ENCODE measurements at regions not wholly inside any gene's neighbourhood (a gene's known extent, or its start where the extent isn't known, plus 50 kb on each side); places are given as distances from the start of the nearest gene placed in this dataset.

DNA sequence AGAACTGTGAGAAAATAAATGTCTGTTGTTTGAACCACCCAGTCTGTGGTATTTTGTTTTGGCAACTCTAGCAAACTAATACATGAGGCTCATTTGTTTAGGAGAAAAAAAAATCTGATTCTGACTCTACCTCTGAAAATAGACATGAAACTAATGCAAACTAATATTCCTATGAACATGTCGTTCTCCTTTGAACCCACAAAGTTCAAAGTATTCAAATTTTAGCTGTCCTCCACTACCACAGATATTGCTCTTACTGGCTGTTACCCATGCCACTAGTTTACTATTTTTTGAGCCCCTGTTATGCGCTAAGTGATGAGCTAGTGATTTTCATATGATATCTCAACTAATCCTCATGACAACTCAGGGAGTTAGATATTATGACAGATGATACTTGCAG lies 58.8 kb upstream of the ZNF804B start:
- no peaks in the 10 kb centered on the region for H3K9me3 ChIP-seq (ENCODE audit: control insufficient read depth in 2 of 2, low read length in 2 of 2)
- H3K4me3 Mint-ChIP-seq, result no peak overlapping the region

GRCh38 chr7:88694207-88694606 lies 65.3 kb upstream of the ZNF804B start:
- peaks cover 0 to 6% (median 0%) of the 10 kb centered on the region in 7 donors for H3K9me3 Mint-ChIP-seq
- H3K36me3 Mint-ChIP-seq, result no peaks in the 10 kb centered on the region
- no peaks in the 10 kb centered on the region for H3K36me3 ChIP-seq (ENCODE audit: control insufficient read depth, insufficient read depth, low read length)
- H3K4me3 ChIP-seq (ENCODE audit: low read depth, low read length), result no peak overlapping the region
- ATAC-seq (ENCODE audit: low read depth in 2 of 2) (no peak), DNase-seq (no peak)
- H3K9me3 ChIP-seq (ENCODE audit: control insufficient read depth in 2 of 2, low read length in 2 of 2), result no peaks in the 10 kb centered on the region
- H3K4me3 Mint-ChIP-seq, result no peak overlapping the region
- H3K27ac Mint-ChIP-seq, result no peak overlapping the region
- no peaks in the 10 kb centered on the region for H3K27me3 Mint-ChIP-seq
- no peak overlapping the region for H3K27ac ChIP-seq (ENCODE audit: insufficient read depth, low read length, poor library complexity, severe bottlenecking)
- no peaks in the 10 kb centered on the region for H3K4me1 Mint-ChIP-seq
- no peaks in the 10 kb centered on the region for H3K27me3 ChIP-seq (ENCODE audit: control insufficient read depth, insufficient read depth, low read length)
- no peaks in the 10 kb centered on the region for H3K4me1 ChIP-seq (ENCODE audit: control insufficient read depth, insufficient read depth, low read length, poor library complexity, severe bottlenecking)

More for the DNA sequence above, 58.8 kb upstream of the ZNF804B start:
- Histone ChIP-seq H3K4me1 (ENCODE audit: control insufficient read depth, insufficient read depth, low read length, poor library complexity, severe bottlenecking) (no peaks in the 10 kb centered on the region), H3K27ac (ENCODE audit: insufficient read depth, low read length, poor library complexity, severe bottlenecking) (no peak overlapping the region), H3K4me3 (ENCODE audit: low read depth, low read length) (no peak overlapping the region), H3K36me3 (ENCODE audit: control insufficient read depth, insufficient read depth, low read length) (no peaks in the 10 kb centered on the region), H3K27me3 (ENCODE audit: control insufficient read depth, insufficient read depth, low read length) (no peaks in the 10 kb centered on the region)
- ATAC-seq (ENCODE audit: low read depth in 2 of 2) (no peak), DNase-seq (no peak)
- H3K9me3 Mint-ChIP-seq, result peaks cover 0 to 10% (median 0%) of the 10 kb centered on the region in 7 donors
- no peaks in the 10 kb centered on the region for H3K36me3 Mint-ChIP-seq
- no peaks in the 10 kb centered on the region for H3K27me3 Mint-ChIP-seq
- H3K4me1 Mint-ChIP-seq, result no peaks in the 10 kb centered on the region
- H3K27ac Mint-ChIP-seq, result no peak overlapping the region

DNA sequence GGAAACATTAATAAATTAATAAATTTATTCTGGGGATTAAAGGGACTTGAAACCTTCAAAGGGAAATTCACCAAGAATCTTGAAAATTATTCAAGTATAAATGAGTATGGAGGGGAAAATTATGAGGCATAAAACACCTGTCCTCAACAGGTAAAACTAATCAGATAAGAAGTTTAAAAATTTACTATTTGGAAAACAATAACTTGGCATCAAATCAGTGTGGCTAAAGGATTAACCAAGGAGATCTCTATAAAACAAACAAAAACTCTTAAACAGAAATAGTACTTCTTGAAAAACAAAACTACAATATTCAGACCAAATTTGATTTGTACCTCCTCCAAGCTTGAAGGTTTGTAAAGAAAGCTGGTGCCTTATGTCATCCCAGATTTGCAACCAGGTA lies 66.4 kb upstream of the ZNF804B start:
- H3K4me1 Mint-ChIP-seq, result no peaks in the 10 kb centered on the region
- no peaks in the 10 kb centered on the region for H3K36me3 Mint-ChIP-seq
- H3K27me3 ChIP-seq (ENCODE audit: control insufficient read depth, insufficient read depth, low read length), result no peaks in the 10 kb centered on the region
- H3K4me3 Mint-ChIP-seq, result no peak overlapping the region
- no peak overlapping the region for H3K27ac ChIP-seq (ENCODE audit: insufficient read depth, low read length, poor library complexity, severe bottlenecking)
- no peaks in the 10 kb centered on the region for H3K9me3 ChIP-seq (ENCODE audit: control insufficient read depth in 2 of 2, low read length in 2 of 2)
- peaks cover 0 to 2% (median 0%) of the 10 kb centered on the region in 7 donors for H3K9me3 Mint-ChIP-seq
- DNase-seq, result no peak
- H3K4me3 ChIP-seq (ENCODE audit: low read depth, low read length), result no peak overlapping the region
- no peaks in the 10 kb centered on the region for H3K36me3 ChIP-seq (ENCODE audit: control insufficient read depth, insufficient read depth, low read length)
- no peaks in the 10 kb centered on the region for H3K27me3 Mint-ChIP-seq
- no peaks in the 10 kb centered on the region for H3K4me1 ChIP-seq (ENCODE audit: control insufficient read depth, insufficient read depth, low read length, poor library complexity, severe bottlenecking)
- ATAC-seq (ENCODE audit: low read depth in 2 of 2), result no peak
- H3K27ac Mint-ChIP-seq, result peak overlapping the region in 1 of 3 donors; percentile 45

DNA sequence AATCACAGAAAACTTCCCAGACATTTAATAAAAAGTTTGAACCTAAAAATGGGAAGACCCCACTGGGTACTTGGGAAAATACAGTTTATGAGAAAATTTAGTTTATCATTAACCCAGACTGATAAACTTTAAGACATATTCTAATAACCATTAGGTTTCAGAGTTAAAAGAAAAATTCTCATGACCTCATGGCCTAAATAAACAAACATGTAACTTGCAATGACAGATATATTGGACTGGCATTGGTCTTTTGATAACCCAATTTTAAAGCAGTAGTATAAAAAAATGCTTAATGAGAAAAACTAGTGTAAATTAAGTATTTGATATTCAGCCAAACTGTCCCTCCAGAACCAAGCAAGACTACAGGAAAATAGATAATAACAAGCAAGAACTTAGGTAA lies 67.0 kb upstream of the ZNF804B start:
- DNase-seq (no peak), ATAC-seq (ENCODE audit: low read depth in 2 of 2) (no peak)
- no peaks in the 10 kb centered on the region for H3K27me3 Mint-ChIP-seq
- no peak overlapping the region for H3K27ac Mint-ChIP-seq
- Histone ChIP-seq H3K27me3 (ENCODE audit: control insufficient read depth, insufficient read depth, low read length) (no peaks in the 10 kb centered on the region), H3K4me1 (ENCODE audit: control insufficient read depth, insufficient read depth, low read length, poor library complexity, severe bottlenecking) (no peaks in the 10 kb centered on the region), H3K27ac (ENCODE audit: insufficient read depth, low read length, poor library complexity, severe bottlenecking) (no peak overlapping the region), H3K4me3 (ENCODE audit: low read depth, low read length) (no peak overlapping the region), H3K36me3 (ENCODE audit: control insufficient read depth, insufficient read depth, low read length) (no peaks in the 10 kb centered on the region), H3K9me3 (ENCODE audit: control insufficient read depth in 2 of 2, low read length in 2 of 2) (no peaks in the 10 kb centered on the region)
- H3K4me3 Mint-ChIP-seq, result no peak overlapping the region
- H3K4me1 Mint-ChIP-seq, result no peaks in the 10 kb centered on the region
- H3K36me3 Mint-ChIP-seq, result no peaks in the 10 kb centered on the region
- peaks cover 0 to 2% (median 0%) of the 10 kb centered on the region in 7 donors for H3K9me3 Mint-ChIP-seq

GRCh38 chr7:88689821-88690220 lies 69.7 kb upstream of the ZNF804B start:
- H3K36me3 Mint-ChIP-seq, result no peaks in the 10 kb centered on the region
- H3K27me3 ChIP-seq (ENCODE audit: control insufficient read depth, insufficient read depth, low read length), result no peaks in the 10 kb centered on the region
- no peak overlapping the region for H3K4me3 Mint-ChIP-seq

GRCh38 chr7:88688222-88688621 lies 71.3 kb upstream of the ZNF804B start:
- Histone ChIP-seq H3K27me3 (ENCODE audit: control insufficient read depth, insufficient read depth, low read length) (no peaks in the 10 kb centered on the region), H3K27ac (ENCODE audit: insufficient read depth, low read length, poor library complexity, severe bottlenecking) (no peak overlapping the region), H3K36me3 (ENCODE audit: control insufficient read depth, insufficient read depth, low read length) (no peaks in the 10 kb centered on the region), H3K9me3 (ENCODE audit: control insufficient read depth in 2 of 2, low read length in 2 of 2) (no peaks in the 10 kb centered on the region), H3K4me1 (ENCODE audit: control insufficient read depth, insufficient read depth, low read length, poor library complexity, severe bottlenecking) (no peaks in the 10 kb centered on the region), H3K4me3 (ENCODE audit: low read depth, low read length) (no peak overlapping the region)
- no peak for DNase-seq
- H3K9me3 Mint-ChIP-seq, result peaks cover 0 to 9% (median 2%) of the 10 kb centered on the region in 7 donors
- no peaks in the 10 kb centered on the region for H3K27me3 Mint-ChIP-seq
- H3K4me1 Mint-ChIP-seq, result no peaks in the 10 kb centered on the region
- H3K4me3 Mint-ChIP-seq, result no peak overlapping the region
- H3K27ac Mint-ChIP-seq, result no peak overlapping the region
- no peaks in the 10 kb centered on the region for H3K36me3 Mint-ChIP-seq
- no peak for ATAC-seq (ENCODE audit: low read depth in 2 of 2)

More at GRCh38 chr7:88689821-88690220, 69.7 kb upstream of the ZNF804B start:
- Histone ChIP-seq H3K4me1 (ENCODE audit: control insufficient read depth, insufficient read depth, low read length, poor library complexity, severe bottlenecking) (no peaks in the 10 kb centered on the region), H3K36me3 (ENCODE audit: control insufficient read depth, insufficient read depth, low read length) (no peaks in the 10 kb centered on the region), H3K4me3 (ENCODE audit: low read depth, low read length) (no peak overlapping the region), H3K27ac (ENCODE audit: insufficient read depth, low read length, poor library complexity, severe bottlenecking) (no peak overlapping the region), H3K9me3 (ENCODE audit: control insufficient read depth in 2 of 2, low read length in 2 of 2) (no peaks in the 10 kb centered on the region)
- Mint-ChIP-seq H3K4me1 (no peaks in the 10 kb centered on the region), H3K9me3 (peaks cover 0 to 9% (median 0%) of the 10 kb centered on the region in 7 donors), H3K27me3 (no peaks in the 10 kb centered on the region), H3K27ac (no peak overlapping the region)
- ATAC-seq (ENCODE audit: low read depth in 2 of 2) (no peak), DNase-seq (no peak)

- Mint-ChIP-seq H3K27me3 (no peaks in the 10 kb centered on the region), H3K9me3 (peaks cover 0 to 9% (median 0%) of the 10 kb centered on the region in 7 donors), H3K36me3 (no peaks in the 10 kb centered on the region), H3K4me3 (no peak overlapping the region), H3K4me1 (no peaks in the 10 kb centered on the region), H3K27ac (no peak overlapping the region)
- H3K4me1 ChIP-seq (ENCODE audit: control insufficient read depth, insufficient read depth, low read length, poor library complexity, severe bottlenecking), result no peaks in the 10 kb centered on the region
- no peak for ATAC-seq (ENCODE audit: low read depth in 2 of 2)
- H3K27ac ChIP-seq (ENCODE audit: insufficient read depth, low read length, poor library complexity, severe bottlenecking), result no peak overlapping the region
- H3K36me3 ChIP-seq (ENCODE audit: control insufficient read depth, insufficient read depth, low read length), result no peaks in the 10 kb centered on the region
- no peak overlapping the region for H3K4me3 ChIP-seq (ENCODE audit: low read depth, low read length)
- no peak for DNase-seq
- H3K9me3 ChIP-seq (ENCODE audit: control insufficient read depth in 2 of 2, low read length in 2 of 2), result no peaks in the 10 kb centered on the region
- no peaks in the 10 kb centered on the region for H3K27me3 ChIP-seq (ENCODE audit: control insufficient read depth, insufficient read depth, low read length)
Measured at GRCh38 chr7:88686468-88687229, 72.9 kb upstream of the ZNF804B start.

GRCh38 chr7:88681682-88682081 lies 77.8 kb upstream of the ZNF804B start:
- H3K36me3 ChIP-seq (ENCODE audit: control insufficient read depth, insufficient read depth, low read length), result no peaks in the 10 kb centered on the region
- no peak overlapping the region for H3K4me3 Mint-ChIP-seq
- DNase-seq (no peak), ATAC-seq (ENCODE audit: low read depth in 2 of 2) (no peak)
- no peaks in the 10 kb centered on the region for H3K36me3 Mint-ChIP-seq
- no peaks in the 10 kb centered on the region for H3K9me3 ChIP-seq (ENCODE audit: control insufficient read depth in 2 of 2, low read length in 2 of 2)
- peaks cover 2 to 13% (median 10%) of the 10 kb centered on the region in 7 donors for H3K9me3 Mint-ChIP-seq
- no peak overlapping the region for H3K27ac ChIP-seq (ENCODE audit: insufficient read depth, low read length, poor library complexity, severe bottlenecking)
- no peaks in the 10 kb centered on the region for H3K4me1 ChIP-seq (ENCODE audit: control insufficient read depth, insufficient read depth, low read length, poor library complexity, severe bottlenecking)
- no peaks in the 10 kb centered on the region for H3K4me1 Mint-ChIP-seq
- no peaks in the 10 kb centered on the region for H3K27me3 Mint-ChIP-seq
- H3K4me3 ChIP-seq (ENCODE audit: low read depth, low read length), result no peak overlapping the region
- H3K27ac Mint-ChIP-seq, result no peak overlapping the region
- no peaks in the 10 kb centered on the region for H3K27me3 ChIP-seq (ENCODE audit: control insufficient read depth, insufficient read depth, low read length)
